GM19438 (cell line): ENCODE measurements at regions not wholly inside any gene's neighbourhood (a gene's known extent, or its start where the extent isn't known, plus 50 kb on each side); places are given as distances from the start of the nearest gene placed in this dataset.
"Not testable (repeated sequence)": the region's sequence is repeated elsewhere in the genome, so short reads cannot be mapped to it uniquely, and the experiment has no call there.

Experiments used
- ATAC-seq: cut with Tn5 transposase; IDR thresholded peaks from one replicate; pipeline ENCODE4 v1.9.1; 2021; ENCODE audit warnings: low read depth; ENCODE audit not compliant: unreplicated experiment

DNA sequence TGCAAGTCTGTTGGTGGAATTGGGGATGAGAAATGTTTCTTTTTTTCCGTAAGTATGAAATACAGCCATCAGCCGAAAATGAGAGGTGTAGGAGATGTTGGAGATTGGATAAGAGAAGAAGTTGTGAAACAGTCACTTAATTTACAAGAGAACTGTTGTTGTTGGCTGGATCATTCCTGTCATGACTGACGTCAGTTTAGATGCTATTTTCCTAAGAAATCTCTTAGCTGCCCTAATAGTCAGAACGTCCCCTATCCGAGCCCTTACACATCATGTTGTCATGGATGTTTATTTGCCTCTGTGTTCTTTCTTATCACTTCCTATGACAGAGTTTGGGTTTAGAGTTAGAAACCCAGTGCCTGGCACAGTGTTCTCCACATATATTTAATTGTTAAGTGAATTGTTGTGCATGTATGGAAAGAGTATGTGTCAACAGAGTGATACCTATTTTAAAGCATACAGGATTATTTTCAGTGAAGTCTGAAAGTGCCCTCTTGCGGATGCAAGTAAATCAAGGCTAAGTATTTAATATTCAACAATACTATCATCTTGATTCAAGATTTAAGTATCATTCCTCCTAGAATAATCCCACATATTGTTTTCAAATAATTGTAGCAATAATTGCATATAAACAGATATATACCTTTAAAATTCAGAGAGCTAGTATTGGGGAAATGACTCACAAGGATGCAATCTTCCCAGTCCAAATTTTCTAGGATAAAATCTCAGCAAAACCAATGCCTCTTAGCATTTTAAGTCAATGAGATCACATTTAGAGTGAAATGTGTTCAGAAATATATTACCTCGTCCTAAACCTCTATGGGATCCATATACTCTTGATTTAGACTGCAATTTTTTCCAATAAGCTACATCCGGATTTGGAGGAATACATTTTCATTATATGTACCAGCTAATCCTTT, 309.9 kb upstream of the NOX3 start:
- no peak for ATAC-seq

DNA sequence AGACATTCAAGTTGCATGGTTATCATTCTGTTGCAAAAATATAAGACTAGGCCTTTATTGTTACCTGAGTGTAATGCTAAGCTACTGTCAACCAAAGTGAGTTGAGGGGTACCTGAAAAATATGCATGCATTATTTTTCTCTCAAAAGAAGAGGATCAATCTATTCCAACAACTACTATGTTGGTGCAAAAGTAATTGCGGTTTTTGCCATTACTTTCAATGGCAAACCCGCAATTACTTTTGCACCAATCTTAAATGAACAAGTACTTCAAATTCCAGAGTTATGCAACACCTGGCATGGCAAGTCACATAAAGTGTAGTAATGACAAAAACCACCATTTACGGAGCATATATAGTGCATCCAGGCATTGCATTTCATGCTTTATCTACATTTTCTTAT, 307.0 kb upstream of the NOX3 start:
- ATAC-seq, result no peak

DNA sequence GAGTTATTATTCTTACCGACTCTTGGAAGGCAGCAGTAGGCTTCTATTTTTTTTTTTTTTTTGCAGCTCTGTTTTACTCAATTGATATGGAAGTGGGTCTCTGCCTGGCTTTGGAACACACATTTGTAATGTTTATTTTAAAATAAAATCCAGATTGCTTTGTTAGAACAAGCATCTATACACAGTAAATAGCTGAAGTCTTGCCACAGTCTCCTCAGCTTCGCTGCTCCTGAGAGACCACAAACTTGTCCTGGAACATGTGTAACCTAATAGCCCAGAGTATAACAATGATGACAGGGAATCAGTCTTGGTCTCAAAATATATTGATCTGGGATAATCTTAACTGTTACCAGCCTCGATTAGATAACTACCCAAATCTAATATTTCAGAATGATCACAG, 299.8 kb upstream of the NOX3 start:
- ATAC-seq, result no peak

DNA sequence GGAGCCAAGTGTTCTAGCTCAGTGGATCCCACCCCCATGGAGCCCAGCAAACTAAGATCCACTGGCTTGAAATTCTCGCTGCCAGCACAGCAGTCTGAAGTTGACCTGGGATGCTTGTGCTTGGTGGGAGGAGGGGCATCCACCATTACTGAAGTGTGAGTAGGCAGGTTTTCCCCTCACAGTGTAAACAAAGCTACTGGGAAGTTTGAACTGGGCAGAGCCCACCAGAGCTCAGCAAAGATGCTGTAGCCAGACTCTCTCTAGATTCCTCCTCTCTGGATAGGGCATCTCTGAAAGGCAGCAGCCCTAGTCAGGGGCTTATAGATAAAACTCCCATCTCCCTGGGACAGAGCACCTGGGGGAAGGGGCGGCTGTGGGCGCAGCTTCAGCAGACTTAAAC, 293.1 kb upstream of the NOX3 start:
- ATAC-seq, result not testable (repeated sequence)

DNA sequence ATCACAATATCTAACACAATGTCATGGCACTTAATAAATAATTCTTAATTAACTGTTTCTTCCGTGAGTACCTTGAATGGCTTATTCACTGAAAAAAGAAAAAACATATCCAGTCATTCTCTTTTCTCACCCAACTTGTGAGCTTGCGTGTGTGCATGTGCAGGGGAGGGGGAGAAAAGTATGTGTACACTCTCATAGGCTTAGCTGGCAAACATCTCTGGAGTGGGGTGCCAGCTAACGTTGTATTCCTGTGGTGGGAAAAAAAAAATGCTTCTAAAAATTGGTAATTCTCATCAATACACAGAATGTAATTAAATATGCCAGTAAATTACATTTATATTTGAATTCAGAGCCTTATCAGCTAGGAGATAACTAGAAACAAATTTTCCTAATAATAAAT, 291.9 kb upstream of the NOX3 start:
- ATAC-seq, result no peak

DNA sequence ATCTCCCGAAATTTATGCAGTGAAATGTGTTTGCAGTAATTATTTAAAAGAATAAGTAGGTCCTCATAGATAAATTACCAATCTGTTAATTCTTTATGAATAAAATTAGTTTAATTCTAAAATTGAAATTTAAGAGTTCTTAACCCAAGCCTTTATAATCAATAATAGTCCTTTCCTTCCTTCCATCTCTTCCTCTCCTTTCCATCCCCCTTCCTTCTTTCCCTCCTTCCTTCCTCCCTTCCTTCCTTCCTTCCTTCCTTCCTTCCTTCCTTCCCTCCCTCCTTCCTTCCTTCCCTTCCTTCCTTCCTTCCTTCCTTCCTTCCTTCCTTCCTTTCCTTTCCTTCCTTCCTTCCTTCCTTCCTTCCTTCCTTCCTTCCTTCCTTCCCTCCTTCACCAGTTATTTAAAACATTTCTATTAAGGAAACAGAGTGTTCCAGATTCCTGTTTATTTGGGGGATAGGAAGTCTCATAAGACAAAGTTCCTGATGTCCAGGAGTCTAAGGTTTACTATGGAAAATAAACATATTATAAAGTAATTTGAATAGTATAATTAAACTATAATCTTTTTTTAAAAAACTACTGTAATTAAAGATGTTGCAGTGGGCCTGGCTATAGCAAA, 285.3 kb upstream of the NOX3 start:
- ATAC-seq, result no peak

DNA sequence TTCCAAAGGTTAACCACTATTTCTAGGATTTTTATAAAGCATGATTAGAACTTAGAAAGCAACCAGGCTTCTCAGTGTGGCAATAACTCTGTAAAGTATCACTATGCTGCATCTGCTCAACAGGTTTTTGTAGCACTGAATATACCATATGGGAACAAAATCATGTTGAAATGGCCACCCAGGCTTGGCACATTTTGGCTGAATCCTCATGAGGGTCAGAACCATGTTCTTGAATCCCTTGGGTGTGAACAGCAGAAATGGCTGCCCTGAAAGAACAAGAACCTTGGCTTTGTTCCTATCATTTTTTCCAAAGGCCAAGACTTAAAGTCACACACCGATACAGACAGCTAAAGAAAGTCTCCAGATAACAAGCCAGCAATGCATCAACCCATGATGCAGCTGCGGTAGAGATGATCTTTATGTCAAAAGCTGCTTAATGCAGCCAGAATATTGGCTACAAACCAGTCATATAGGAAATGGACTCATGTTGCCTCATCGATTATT, 283.0 kb upstream of the NOX3 start:
- no peak for ATAC-seq

DNA sequence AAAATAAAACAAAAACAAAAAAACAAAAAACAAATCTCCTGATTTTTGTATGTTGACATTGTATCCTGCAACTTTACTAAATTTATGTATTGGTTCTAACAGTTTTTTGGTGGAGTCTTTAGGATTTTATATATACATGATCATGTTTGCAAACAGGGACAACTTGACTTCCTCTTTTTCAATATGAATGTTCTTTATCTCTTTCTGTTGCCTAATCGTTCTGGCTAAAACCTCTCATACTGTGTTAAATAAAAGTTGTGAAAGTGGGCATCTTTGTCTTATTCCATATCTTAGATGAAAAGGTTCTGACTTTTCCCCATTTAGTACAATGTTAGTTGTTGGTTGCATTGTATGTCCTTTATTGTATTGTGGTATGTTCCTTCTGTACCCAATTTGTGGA, 261.7 kb upstream of the NOX3 start:
- no peak for ATAC-seq

DNA sequence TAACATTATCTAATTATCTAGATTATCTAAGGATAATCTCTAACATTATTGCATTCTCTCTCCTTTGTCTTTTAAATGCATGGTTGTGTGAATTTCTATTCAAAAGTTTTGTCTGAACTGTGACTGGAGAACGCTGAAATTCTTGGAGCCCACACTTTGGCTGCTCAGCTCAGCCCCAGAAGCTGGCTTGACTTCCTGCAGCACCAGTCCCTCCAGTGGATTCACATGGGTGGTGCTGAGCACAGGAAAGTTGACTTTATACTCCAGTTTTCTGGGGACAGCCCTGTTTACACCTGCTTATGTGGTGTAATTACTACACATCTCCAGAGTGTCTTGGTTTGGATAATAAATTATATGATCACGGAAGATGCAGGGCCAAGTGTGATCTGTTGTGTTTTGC, 255.1 kb upstream of the NOX3 start:
- no peak for ATAC-seq

DNA sequence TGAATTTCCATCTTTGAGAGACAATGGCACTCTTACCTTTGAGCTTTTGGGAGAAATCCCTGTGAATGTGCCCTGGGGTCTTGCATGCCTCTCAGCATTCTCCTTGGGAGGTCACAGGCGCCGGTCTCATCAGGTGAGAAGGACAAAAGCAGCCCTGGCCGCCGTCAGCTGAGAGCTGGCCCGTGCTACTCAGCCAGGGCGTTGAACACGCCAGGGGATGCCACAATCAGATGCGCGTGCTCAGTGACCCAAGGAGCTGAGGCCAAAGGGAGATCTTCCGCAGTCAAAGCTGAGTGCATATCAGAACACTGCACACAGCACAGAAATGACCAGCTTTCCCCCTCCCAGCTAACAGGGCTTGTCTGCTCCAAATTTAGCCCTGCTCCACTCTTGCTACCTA, 253.6 kb upstream of the NOX3 start:
- no peak for ATAC-seq

DNA sequence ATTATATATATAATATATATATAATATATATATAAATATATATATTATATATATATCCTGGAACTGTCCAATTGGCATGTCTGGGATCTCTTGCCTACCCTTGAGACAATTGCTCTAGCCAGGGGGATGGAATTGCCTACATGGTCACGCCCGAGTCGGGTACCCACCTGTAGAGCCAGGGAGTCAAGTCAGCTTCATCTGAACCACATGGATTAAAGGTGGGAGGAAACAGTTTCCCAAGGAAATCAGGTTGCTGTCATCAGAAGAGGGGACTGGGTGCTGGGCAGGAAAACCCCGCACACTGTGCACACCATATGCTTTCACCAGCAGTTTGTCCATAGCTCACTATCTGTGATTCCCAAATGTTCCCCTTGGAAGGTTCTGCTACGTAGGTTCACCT, 252.5 kb upstream of the NOX3 start:
- ATAC-seq, result no peak

DNA sequence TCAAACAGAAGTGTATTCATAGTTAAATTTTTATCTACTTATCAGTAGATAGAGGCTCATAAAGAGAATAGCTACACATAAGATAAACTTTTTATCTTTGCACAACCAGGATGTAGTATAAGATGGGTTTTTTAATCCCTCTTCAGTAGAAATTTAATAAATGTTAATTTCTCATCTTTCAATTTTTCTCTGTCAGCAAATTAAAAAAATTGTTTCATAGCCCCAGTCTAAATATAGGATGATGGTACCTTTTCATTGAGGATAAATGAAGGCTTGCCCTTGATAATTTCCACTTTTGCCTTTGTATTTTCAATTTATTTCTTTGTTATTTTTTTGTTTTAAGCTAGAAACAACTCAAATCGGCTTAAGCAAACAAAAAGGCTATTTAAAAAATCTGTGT, 251.2 kb upstream of the NOX3 start:
- no peak for ATAC-seq

DNA sequence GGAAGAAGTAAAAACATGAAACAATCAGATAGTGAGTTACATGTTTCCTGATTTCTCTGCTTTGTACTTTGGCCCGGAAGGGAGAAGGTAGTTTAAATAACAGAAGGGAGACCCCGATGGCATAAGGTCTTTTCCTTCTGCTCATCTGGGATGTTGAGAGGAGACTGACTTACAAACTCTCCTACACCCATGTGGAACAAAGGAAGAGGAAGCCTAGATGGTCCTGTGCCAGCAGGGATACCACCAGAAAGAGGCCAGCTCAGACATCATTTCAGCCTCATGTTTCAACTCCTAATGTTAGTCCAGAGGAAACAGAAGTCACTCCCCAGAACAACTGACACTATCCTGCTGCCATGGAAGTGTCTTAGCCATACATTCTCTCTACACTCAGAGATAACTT, 250.7 kb upstream of the NOX3 start:
- no peak for ATAC-seq

DNA sequence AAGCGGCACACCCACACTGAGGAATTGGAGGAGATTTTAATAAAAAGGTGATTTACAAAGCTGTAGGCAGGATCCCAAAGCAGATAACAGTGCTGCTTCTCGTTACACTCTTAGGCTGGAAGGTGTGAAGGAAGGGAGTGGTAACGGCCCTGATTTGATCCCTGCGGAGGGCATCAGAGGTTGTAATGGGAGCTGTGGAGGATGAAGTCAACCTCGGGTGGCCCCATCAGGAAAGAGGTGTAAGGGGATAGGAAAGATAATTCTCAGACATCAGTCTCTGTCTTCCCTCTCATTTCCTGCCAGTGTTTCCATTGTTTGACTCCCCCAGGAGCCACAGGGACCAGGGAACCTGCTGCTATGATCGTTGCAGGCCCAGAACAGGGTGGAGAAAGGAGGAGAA, 245.7 kb upstream of the NOX3 start:
- ATAC-seq, result no peak

DNA sequence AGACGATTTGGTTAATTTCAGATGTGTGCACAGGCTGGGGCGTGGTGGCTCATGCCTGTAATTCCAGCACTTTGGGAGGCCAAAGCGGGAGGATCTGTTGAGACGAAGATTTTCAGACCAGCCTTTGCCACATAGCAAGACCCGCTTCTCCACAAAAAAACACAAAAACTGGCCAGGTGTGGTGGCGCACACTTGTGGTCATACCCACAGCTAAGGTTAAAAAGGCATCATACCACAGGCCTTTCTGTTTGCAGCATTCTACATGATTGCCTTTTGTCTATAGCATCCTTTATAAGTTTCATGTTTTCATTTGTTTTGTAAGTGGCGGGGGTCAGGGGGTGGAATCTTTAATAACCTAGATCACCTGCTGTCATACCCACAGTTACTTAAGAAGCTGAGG, 239.9 kb upstream of the NOX3 start:
- ATAC-seq, result no peak

DNA sequence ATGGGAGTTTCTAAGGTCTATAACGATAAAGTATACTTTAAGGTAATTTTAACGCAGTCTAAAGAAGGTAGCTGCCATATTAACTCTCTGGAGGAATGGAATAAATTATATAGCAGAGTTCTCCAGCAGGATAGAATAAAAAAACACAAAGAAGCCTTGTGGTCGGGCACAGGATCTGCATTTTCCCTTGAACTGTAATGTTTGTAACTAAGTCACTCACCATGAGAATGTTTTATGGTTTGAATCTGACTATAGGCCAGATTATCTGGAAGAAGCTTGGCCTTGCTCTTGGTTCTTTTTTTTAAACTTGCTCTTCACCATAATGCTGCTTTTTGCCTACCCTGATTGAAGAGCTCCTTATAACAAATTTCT, 238.8 kb upstream of the NOX3 start:
- no peak for ATAC-seq

DNA sequence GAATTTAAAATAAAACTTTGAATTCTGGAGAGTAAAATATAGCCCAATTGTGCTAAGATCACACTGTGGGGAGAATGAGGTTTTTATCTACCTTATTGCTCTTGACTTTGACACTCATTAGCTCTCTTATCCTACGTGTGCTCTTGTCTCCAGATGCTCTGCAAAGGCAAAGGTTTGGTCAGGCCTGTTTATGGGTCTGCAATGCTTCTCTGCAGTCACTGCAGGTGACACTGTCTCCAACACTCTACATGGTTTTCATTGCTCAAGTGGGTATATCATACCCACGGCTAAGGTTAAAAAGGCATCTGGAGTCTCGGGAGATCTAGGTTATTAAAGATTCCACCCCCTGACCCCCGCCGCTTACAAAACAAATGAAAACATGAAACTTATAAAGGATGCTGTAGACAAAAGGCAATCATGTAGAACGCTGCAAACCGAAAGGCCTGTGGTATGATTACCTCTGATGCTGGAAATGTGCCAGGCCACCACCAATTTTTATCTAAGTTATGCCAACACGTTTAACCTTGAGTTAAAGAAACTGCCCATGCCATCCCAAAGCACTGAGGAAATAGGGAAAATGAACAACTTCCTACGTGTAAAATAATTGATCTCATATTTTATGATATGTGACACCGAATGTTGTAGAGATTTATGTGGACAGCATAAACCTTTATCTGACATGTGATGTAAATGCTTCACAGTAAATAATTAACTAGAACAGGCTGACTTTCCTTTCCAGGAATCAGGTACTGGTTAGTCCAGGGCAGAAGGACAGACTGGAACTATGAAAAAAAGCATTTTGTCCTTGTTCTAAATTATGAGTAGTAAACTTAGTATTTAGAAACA, 238.2 kb upstream of the NOX3 start:
- ATAC-seq, result no peak

DNA sequence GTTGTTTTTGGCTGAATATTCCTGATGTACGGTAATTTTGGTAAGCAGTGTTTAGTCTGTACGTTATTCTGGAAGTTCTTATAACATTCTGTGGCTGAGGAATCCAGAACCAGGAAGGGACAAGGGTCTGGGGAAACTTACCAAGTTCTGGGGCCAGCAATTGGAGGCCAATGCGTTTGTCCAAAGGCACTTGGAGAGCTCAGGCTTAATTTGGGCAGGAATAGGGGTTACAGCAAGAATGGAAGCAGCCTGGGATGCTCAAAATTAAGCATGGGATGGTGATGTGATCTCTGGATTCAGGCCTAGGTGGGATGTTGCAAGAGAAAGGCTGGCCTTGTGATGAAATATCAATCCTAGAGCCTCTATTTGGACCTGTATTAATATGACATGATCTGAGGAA, 235.2 kb upstream of the NOX3 start:
- ATAC-seq, result no peak

DNA sequence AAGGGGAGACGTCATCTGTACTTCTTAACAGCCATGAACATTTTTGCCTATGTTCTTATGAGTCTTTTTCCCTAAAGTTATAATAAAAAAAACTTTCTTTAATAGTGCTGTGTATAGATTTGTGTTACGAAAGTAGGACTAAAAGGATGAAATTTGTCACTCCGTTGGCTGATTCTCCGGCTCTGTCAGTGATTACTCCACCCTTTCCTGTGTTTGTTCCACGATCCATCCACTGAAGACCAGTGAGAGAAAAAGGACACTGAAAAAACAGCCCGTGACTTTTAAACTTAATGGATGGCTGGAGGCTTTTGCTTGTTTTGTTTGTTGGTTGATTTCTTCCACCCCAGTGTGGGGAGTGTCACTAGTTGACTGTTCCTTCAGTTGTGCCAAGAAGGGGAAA, 232.0 kb upstream of the NOX3 start:
- ATAC-seq, result no peak

DNA sequence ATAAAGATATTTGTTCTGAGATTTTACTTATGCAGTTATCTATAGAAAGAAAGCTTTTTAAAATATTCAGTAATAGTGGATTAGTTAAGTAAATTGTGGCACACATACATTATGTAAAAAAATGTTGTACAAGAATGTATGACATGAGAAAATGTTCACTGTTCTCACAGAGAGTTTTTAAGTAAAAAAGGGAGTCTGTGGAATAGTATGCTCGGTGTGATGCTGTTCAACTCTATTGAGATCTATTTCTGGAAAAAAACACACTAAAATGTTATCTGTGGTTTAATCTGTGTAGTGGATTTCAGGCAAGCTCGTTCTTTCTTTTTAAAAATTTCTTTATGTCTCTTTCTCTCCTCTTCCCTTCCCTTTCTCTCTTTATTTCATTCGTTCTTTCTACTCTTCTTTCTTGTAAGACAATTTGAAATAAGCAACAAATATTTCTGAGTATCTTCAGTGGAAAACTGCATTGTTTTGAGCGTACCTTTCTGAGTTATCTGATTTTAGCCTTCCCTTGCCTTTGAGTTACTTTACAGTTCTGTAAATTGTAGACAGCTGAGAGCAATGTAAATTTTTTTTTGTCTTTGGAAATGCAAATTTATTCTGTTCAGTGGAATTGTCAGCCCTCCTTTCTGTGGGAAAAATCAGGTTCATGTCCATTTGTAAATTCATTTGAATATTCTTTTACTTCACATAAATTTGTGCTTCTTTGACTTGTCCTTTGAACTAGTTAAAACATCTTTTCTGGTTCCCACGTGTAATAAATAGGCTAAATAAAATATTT, 229.0 kb upstream of the NOX3 start:
- no peak for ATAC-seq

DNA sequence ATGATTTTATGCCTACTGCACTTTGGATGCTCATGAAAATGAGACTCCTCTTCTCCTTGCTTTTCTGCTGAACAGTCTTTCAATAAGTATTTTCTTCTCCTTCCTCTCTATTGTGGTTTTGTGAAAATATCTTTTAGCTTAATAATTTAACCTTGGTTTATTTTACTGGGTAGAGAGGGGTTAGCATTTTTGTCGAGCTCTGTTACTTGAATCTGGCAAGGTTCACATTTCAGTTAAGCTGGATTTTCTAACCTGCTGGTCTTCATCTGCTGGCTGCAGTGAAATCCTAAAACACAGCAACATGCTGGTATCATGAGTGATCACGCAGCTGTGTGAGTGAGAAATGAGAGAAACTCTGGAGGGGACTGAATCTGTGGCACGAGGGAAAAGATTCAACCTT, 222.7 kb upstream of the NOX3 start:
- ATAC-seq, result no peak
